WERI-Rb-1 (cell line): ENCODE measurements at regions not wholly inside any gene's neighbourhood (a gene's known extent, or its start where the extent isn't known, plus 50 kb on each side); places are given as distances from the start of the nearest gene placed in this dataset.
"Not testable (repeated sequence)": the region's sequence is repeated elsewhere in the genome, so short reads cannot be mapped to it uniquely, and the experiment has no call there.

Experiments
- DNase-seq: peaks from one replicate; pipeline ENCODE4 v3.0.0-alpha.2; 2020
- H3K27ac ChIP-seq: fragments of 250-450 bp; sonication (Bioruptor Pico); 2 replicates; pipeline ENCODE4 v1.5.1; 2020; ENCODE audit warnings: mild to moderate bottlenecking, moderate library complexity
- H3K27me3 ChIP-seq: fragments of 250-450 bp; sonication (Bioruptor Pico); 2 replicates; pipeline ENCODE4 v1.5.1; 2021; ENCODE audit warnings: mild to moderate bottlenecking, low read depth, moderate library complexity; ENCODE audit not compliant: insufficient read depth, severe bottlenecking
- H3K36me3 ChIP-seq: fragments of 250-450 bp; sonication (Bioruptor Pico); 2 replicates; pipeline ENCODE4 v1.5.1; 2020; ENCODE audit warnings: mild to moderate bottlenecking, moderate library complexity
- H3K4me3 ChIP-seq: 2 replicates; pipeline ENCODE4 v1.5.1; 2011; ENCODE audit warnings: low read depth, mild to moderate bottlenecking, control low read depth, low read length
- H3K9me3 ChIP-seq: fragments of 250-450 bp; sonication (Bioruptor Pico); 2 replicates; pipeline ENCODE4 v1.5.1; 2021; ENCODE audit warnings: mild to moderate bottlenecking, moderate library complexity; ENCODE audit not compliant: severe bottlenecking
- CTCF ChIP-seq: IDR thresholded peaks from 2 replicates; pipeline ENCODE4 v1.5.1; 2011; ENCODE audit warnings: low read depth, mild to moderate bottlenecking, control low read depth, inconsistent platforms, low read length

- not testable (repeated sequence) for H3K9me3 ChIP-seq, H3K4me3 ChIP-seq, H3K36me3 ChIP-seq, H3K27ac ChIP-seq, DNase-seq, H3K27me3 ChIP-seq
Observed at GRCh38 chr21:9036966-9037587, 1484.3 kb upstream of the TPTE start.

GRCh38 chr21:9037588-9038544 is 1483.5 kb upstream of the TPTE start:
- H3K27me3 ChIP-seq, DNase-seq, H3K4me3 ChIP-seq, H3K9me3 ChIP-seq, H3K36me3 ChIP-seq, H3K27ac ChIP-seq: not testable (repeated sequence)

- not testable (repeated sequence) for H3K36me3 ChIP-seq, H3K4me3 ChIP-seq, DNase-seq
Observed at GRCh38 chr21:9039520-9040365, 1481.6 kb upstream of the TPTE start.

GRCh38 chr21:9040406-9040805 is 1481.0 kb upstream of the TPTE start:
- not testable (repeated sequence) for H3K4me3 ChIP-seq, H3K36me3 ChIP-seq, DNase-seq, H3K9me3 ChIP-seq, H3K27ac ChIP-seq, H3K27me3 ChIP-seq

More at GRCh38 chr21:9039520-9040365, 1481.6 kb upstream of the TPTE start:
- H3K27ac ChIP-seq, H3K27me3 ChIP-seq, H3K9me3 ChIP-seq: not testable (repeated sequence)

GRCh38 chr21:9041175-9041948 is 1480.0 kb upstream of the TPTE start:
- not testable (repeated sequence) for H3K27ac ChIP-seq, DNase-seq, H3K9me3 ChIP-seq, H3K27me3 ChIP-seq, H3K36me3 ChIP-seq, H3K4me3 ChIP-seq

- H3K36me3 ChIP-seq, DNase-seq, H3K27ac ChIP-seq, H3K4me3 ChIP-seq, H3K27me3 ChIP-seq, H3K9me3 ChIP-seq: not testable (repeated sequence)
Observed at GRCh38 chr21:9043089-9043488, 1478.3 kb upstream of the TPTE start.

GRCh38 chr21:9046870-9047269 is 1474.5 kb upstream of the TPTE start:
- not testable (repeated sequence) for H3K36me3 ChIP-seq, H3K4me3 ChIP-seq, DNase-seq, H3K27me3 ChIP-seq, H3K27ac ChIP-seq, H3K9me3 ChIP-seq

GRCh38 chr21:9067515-9067914 is 1453.9 kb upstream of the TPTE start:
- not testable (repeated sequence) for H3K27ac ChIP-seq, H3K27me3 ChIP-seq

GRCh38 chr21:9068622-9069021 is 1452.8 kb upstream of the TPTE start:
- H3K4me3 ChIP-seq, DNase-seq, H3K36me3 ChIP-seq, H3K9me3 ChIP-seq, H3K27ac ChIP-seq, H3K27me3 ChIP-seq: not testable (repeated sequence)

More at GRCh38 chr21:9067515-9067914, 1453.9 kb upstream of the TPTE start:
- DNase-seq, H3K36me3 ChIP-seq, H3K9me3 ChIP-seq, H3K4me3 ChIP-seq: not testable (repeated sequence)

- not testable (repeated sequence) for H3K27ac ChIP-seq, H3K27me3 ChIP-seq, H3K36me3 ChIP-seq, H3K4me3 ChIP-seq, H3K9me3 ChIP-seq
- 0 out of 2 replicates have a peak, but pooled peaks have one; percentile 9 for TF ChIP-seq CTCF
- DNase-seq: peak; percentile 15
Observed at GRCh38 chr21:9070703-9071102, 1450.7 kb upstream of the TPTE start.

- DNase-seq, H3K27ac ChIP-seq, H3K36me3 ChIP-seq, H3K4me3 ChIP-seq, H3K9me3 ChIP-seq, H3K27me3 ChIP-seq: not testable (repeated sequence)
Observed at GRCh38 chr21:9073010-9073409, 1448.4 kb upstream of the TPTE start.

- not testable (repeated sequence) for H3K4me3 ChIP-seq, H3K36me3 ChIP-seq, DNase-seq, H3K9me3 ChIP-seq, H3K27ac ChIP-seq, H3K27me3 ChIP-seq
Observed at GRCh38 chr21:9074772-9075171, 1446.6 kb upstream of the TPTE start.
